H7 (cell line): ENCODE measurements at regions not wholly inside any gene's neighbourhood (a gene's known extent, or its start where the extent isn't known, plus 50 kb on each side); places are given as distances from the start of the nearest gene placed in this dataset.

Source experiments
- DNase-seq: peaks from one replicate; pipeline ENCODE4 v3.0.0; 2012
- H3K27me3 ChIP-seq: 2 replicates; pipeline ENCODE4 v1.6.0; 2011; ENCODE audit warnings: mild to moderate bottlenecking, low read length; ENCODE audit not compliant: control insufficient read depth, insufficient read depth
- H3K36me3 ChIP-seq: replicated peaks from 2 replicates; pipeline ENCODE4 v1.5.1; 2011; ENCODE audit warnings: low read length; ENCODE audit not compliant: control insufficient read depth, insufficient read depth
- H3K4me3 ChIP-seq: 2 replicates; pipeline ENCODE4 v1.5.1; 2011; ENCODE audit warnings: low read depth, mild to moderate bottlenecking, control low read depth, low read length, moderate library complexity; ENCODE audit not compliant: insufficient read depth

DNA sequence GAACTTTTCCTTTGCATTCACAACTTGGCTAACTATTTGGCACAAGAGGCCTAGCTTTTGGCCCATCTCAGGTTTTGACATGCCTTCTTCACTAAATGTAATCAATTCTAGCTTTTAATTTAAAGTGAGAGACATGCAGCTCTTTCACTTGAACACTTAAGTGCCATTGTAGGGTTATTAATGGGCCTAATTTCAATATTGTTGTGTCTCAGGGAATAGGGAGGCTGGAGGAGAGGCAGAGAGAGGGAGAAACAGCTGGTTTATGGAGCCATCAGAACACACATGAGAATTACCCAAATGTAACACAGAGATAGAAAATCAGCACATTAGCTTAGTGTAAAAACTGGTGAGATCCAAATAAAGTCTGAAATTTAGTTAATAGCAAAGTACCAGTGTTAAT is 157.4 kb downstream of the RPAP3 start:
- Histone ChIP-seq H3K4me3 (no peak overlapping the region), H3K36me3 (no peaks in the 10 kb centered on the region), H3K27me3 (no peaks in the 10 kb centered on the region)
- DNase-seq, result no peak

DNA sequence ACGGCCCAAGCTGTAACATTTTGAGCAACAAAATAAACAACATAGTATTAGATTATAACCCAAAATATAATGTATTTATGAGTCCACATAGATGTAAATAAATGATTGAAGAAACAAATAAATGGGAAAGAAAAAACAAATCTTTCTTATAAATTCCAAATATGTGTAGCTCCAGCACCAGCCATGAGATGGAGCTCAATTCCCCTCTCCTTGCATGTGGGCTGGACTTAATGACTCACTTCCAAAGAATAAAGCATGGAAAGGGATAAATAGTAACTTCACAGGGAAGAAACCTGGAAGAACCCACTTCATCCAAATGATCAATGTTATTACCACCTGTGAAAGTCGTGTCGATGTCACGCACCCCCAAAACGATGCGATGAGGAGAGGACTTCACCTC is 158.8 kb downstream of the RPAP3 start:
- Histone ChIP-seq H3K4me3 (no peak overlapping the region), H3K36me3 (no peaks in the 10 kb centered on the region), H3K27me3 (no peaks in the 10 kb centered on the region)
- DNase-seq, result peak; percentile 35

DNA sequence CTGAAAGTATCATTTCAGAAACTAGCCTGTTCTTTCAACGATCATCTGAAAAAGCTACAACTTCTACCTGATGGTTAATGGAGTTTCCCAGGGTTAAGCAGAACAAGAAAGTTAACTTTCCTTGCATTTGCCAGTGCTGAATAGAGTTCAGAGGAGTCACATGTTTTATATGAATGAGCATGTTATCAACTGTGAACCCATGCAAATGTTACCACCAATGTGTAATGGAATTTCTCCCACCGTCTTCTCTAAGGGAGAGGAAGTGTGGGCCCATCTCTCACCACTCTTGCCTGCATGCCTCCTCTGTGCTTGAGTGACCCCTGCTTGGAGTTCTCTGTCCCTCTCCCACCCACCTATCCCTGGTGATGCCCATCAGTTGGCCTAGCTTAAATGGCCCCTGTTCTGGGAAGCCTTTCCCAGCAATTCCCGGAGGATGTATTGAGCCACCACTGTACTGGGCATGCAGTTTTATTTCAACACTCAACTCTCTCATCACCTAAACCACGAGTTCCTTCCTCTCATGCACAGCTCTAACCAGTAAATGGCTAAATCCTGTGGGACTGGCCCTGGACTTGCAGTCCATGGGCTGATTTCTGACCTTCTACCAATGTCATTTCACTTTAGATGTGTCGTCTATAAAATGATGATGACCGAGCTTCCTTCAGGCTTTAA is 159.8 kb downstream of the RPAP3 start:
- no peaks in the 10 kb centered on the region for H3K27me3 ChIP-seq
- DNase-seq, result no peak

DNA sequence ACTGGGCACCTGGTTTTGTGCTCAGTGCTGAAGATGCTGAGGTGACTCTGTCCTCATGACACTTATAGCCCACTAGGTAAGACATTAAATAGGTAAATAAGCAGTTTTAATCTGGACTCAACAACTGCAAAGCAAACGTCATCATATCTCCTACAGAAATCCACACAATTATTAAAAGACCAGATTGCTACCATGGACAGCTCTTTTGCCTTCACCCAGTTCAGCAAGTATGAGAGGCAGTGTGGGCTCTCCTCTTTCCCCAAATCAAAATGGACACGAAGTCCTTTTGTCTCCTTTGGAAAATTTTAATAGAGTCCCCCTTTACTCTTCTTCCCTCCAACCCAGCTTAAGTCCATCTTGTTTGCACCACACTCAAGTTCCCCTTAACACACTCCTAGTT is 171.1 kb downstream of the RPAP3 start:
- Histone ChIP-seq H3K4me3 (no peak overlapping the region), H3K36me3 (no peaks in the 10 kb centered on the region), H3K27me3 (no peaks in the 10 kb centered on the region)
- DNase-seq, result no peak

More for the DNA sequence above, 159.8 kb downstream of the RPAP3 start:
- no peaks in the 10 kb centered on the region for H3K36me3 ChIP-seq
- no peak overlapping the region for H3K4me3 ChIP-seq

DNA sequence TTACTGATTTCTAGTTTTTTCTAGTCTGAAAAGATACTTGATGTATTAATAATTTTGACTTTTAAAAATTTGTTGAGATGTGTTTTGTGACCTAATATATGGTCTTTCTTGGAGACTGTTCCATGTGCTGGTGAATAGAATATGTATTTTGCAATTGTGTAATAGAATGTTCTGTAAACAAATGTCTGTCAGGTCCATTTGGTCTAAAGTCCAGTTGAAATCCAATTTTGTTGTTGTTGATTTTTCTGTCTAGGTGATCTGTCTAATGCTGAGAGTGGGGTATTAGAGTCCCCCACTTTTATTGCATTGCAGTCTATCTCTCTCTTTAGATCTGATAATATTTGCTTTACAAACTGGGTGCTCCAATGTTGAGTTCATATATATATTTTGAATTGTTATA is 175.8 kb downstream of the RPAP3 start:
- H3K27me3 ChIP-seq, result no peaks in the 10 kb centered on the region
- H3K36me3 ChIP-seq, result no peaks in the 10 kb centered on the region
- DNase-seq, result no peak
- no peak overlapping the region for H3K4me3 ChIP-seq

DNA sequence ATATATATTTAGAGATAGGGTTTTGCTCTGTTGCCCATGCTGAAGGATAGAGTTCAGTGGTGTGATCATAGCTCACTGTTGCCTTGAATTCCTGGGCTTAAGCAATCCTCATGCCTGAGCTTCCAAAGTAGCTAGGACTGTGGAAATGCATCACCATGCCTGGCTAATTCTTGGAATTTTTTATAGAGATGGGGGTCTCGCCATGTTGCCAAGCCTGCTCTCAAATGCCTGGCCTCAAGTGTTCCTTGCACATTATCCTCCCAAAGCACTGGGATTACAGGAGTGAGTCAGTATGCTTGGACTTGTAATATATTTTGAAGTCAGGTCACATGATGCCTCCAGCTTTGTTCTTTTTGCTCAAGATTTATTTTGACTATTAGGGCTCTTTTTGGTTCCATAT is 178.0 kb downstream of the RPAP3 start:
- Histone ChIP-seq H3K36me3 (no peaks in the 10 kb centered on the region), H3K4me3 (no peak overlapping the region), H3K27me3 (no peaks in the 10 kb centered on the region)
- DNase-seq, result no peak

DNA sequence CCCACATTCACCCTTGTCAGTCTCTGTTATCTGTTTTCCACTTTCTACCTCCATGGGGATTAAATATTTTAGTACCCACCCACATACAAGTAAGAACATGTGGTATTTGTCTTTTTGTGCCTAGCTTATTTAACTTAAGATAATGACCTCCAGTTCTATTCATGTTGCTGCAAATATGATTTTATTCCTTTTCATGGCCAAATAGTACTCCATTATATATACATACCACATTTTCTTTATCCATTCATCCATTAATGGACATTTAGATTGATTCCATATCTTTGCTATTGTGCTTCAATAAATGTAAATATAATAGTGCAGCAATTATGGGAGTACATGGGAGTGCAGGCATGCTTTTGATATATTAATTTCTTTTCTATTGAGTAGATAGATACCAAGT is 185.8 kb downstream of the RPAP3 start:
- Histone ChIP-seq H3K36me3 (no peaks in the 10 kb centered on the region), H3K27me3 (no peaks in the 10 kb centered on the region), H3K4me3 (no peak overlapping the region)
- no peak for DNase-seq

DNA sequence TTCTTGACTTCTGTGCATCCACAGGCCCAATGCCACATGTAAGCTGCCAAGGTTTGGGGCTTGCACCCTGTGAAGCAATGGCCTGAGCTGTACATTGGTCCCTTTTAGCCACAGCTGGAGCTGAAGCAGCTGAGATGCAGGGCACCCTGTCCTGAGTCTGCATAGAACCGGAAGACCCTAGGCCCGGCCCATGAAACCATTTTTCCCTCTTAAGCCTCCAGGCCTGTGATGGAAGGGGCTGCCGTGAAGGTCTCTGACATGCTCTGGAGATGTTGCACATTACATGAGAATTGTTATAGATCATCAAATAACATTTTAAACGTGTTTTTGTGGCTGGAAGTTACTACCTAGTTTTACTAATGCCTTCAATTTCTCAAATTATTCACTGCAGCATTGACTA is 188.7 kb downstream of the RPAP3 start:
- no peak for DNase-seq
- Histone ChIP-seq H3K4me3 (no peak overlapping the region), H3K36me3 (no peaks in the 10 kb centered on the region), H3K27me3 (no peaks in the 10 kb centered on the region)

DNA sequence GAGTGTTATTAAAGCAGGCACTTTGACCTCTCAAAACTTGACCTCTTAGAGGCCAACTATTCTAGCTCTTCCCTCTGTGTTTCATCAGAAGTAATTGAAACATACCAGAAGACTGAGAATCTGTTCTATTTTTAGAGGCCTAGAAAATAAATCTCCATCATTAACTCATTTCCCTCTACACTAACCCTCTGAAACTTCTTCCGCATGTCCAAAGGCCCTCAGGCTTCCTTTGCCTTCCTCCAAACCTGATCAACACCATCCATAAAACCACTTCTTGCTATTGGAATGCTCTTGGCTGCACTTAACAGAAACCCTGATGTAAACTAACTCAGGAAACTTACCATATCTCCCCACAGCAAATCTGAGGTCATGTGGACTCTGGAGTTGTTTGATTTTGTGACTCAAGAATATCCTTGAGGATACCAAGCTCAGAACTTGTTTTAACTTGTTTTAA is 196.4 kb downstream of the RPAP3 start:
- Histone ChIP-seq H3K36me3 (no peaks in the 10 kb centered on the region), H3K27me3 (no peaks in the 10 kb centered on the region), H3K4me3 (no peak overlapping the region)
- DNase-seq, result no peak

DNA sequence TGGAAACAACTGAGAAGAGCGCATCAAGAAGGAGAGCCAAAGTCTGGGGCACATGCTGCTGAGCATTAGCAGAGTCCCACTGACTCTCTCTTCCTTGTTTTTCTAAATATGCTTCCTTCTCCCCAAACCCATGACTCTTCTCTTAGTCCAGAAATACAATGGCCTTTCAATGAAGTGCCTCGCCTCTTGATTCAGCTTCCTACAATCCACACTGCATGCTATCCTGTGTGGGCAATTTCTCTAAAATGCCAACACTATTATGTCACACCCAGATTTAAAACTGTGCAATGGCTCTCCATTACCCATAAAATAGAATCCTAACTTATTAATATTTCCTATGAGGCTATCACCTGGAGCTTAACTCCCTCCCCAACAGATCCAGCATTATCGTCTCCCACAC is 198.6 kb downstream of the RPAP3 start:
- H3K4me3 ChIP-seq, result no peak overlapping the region
- no peaks in the 10 kb centered on the region for H3K27me3 ChIP-seq
- DNase-seq, result no peak
- H3K36me3 ChIP-seq, result no peaks in the 10 kb centered on the region

DNA sequence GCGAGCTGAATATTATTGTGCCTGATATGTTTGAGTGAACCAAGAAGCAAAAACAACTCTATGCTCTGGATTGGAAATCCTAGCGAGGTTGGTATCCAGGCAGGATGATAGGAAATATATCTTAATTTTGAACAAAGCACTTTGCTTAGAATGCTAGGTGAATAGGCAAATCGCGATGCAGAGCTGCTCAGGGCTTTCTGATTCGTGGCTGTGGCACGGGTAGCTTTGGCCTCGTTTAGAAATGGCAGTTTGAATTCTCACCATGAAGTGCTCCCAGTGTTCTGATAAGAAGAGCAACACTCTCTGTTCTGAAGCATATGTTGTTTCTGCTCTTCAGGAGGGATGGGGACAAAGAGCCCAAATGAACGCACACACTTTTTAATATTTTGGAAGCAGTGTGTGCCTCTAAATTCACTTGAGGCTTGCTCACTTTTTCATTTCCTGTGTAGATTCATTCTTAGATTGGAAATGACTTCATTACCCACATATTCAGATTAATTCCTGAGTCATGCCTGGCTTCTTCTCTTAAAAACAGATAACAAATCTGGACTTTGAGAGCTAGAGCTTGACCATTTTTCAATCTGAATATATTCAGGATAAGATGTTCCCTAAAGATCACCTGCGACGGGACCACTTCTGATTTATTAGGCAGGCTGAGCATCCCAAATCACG is 200.9 kb downstream of the RPAP3 start:
- no peak for DNase-seq
- Histone ChIP-seq H3K4me3 (no peak overlapping the region), H3K27me3 (no peaks in the 10 kb centered on the region), H3K36me3 (no peaks in the 10 kb centered on the region)

DNA sequence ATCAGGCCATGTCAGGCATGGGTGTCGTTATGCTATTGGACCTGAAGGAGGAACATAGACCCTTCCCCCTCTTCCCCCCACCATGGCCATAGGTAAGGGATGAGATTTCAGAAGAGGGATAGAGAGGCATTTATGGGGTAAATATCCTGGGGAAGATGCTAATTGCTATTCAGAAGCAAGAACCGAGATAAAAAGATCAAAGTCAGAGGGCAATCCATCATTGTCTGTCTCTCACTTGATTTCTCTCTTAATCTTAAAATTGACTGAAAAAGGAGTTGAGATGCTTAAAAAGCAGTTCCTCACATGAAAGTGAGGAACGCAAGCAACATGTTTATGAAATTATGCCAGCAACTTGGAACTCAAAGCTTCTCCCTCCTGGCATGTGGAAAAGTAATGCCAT is 212.0 kb downstream of the RPAP3 start:
- DNase-seq, result no peak
- Histone ChIP-seq H3K27me3 (no peaks in the 10 kb centered on the region), H3K4me3 (no peak overlapping the region), H3K36me3 (no peaks in the 10 kb centered on the region)

DNA sequence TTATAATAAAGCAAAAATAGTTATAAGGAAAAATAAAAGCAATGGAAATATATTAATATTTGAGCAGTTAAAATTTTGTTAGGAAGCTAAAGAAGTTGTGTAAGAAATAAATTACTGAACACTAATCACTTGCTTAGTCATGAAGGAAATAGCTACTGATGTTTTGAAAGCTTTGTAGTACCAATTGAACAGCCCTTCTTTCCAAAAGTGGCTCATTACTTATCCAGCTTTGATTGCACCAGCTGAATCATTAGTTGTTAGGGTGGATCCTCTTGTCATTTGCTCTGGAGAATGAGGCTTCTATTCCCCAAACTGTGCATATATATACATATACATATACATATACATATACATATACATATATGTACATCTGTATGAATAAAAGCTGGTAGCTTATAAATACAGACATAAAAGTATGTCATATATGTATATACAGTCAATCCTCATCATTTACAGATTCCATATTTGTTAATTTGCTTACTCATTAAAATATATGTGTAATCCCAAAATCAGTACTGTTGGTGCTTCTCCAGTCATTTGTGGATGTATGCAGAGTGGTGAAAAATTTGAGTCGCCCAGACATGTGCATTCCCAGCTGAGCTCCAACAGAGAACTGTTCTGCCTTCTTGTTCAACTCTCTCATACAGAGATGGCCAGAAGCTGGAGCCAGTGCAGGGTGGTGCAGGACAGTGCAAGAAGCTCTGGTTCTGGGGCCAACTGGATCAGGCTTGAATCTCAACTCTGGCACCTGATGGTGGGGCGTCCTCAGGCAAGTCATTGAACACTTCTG is 214.1 kb downstream of the RPAP3 start:
- no peak for DNase-seq
- Histone ChIP-seq H3K4me3 (no peak overlapping the region), H3K36me3 (no peaks in the 10 kb centered on the region), H3K27me3 (no peaks in the 10 kb centered on the region)

DNA sequence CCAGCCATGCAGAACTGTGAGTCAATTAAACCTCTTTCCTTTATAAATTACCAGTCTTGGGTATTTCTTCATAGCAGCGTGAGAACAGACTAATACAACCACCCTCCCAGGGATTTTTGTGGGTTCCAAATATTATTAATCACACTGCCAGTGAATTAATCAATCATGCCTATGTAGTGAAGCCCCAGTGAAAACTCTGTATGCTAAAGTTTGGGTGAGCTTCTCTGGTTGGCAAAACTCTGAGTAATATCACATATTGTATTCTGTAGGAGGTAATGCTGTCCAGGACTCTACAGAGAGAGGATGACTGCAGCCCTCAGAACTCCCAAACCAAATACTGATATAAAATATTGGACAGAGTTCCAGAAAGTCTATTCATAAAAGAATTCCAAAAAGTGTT is 216.9 kb downstream of the RPAP3 start:
- Histone ChIP-seq H3K4me3 (no peak overlapping the region), H3K36me3 (no peaks in the 10 kb centered on the region), H3K27me3 (no peaks in the 10 kb centered on the region)
- no peak for DNase-seq

DNA sequence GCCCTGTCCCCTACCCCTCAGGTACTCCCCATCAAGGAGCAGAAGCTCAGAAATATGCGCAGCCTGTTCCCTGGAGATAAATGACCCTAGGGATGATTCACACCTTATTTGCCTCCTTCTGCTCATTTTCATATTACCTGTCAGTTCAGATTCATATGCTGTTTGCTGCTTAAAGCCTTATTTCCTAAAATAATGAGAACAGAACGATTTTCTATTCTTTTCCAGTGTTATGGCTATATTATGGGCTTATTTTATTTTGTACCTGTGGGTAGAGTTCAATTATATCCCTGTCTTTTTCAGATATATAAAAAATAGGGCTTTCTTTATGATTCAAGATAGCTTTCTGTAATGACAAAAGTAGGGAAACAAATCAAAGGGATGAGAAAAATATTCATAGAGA is 224.8 kb downstream of the RPAP3 start:
- no peaks in the 10 kb centered on the region for H3K36me3 ChIP-seq
- H3K4me3 ChIP-seq, result no peak overlapping the region
- DNase-seq, result no peak
- no peaks in the 10 kb centered on the region for H3K27me3 ChIP-seq
